ENCODE measurements at regions not wholly inside any gene's neighbourhood (a gene's known extent, or its start where the extent isn't known, plus 50 kb on each side); places are given as distances from the start of the nearest gene placed in this dataset.

DNA sequence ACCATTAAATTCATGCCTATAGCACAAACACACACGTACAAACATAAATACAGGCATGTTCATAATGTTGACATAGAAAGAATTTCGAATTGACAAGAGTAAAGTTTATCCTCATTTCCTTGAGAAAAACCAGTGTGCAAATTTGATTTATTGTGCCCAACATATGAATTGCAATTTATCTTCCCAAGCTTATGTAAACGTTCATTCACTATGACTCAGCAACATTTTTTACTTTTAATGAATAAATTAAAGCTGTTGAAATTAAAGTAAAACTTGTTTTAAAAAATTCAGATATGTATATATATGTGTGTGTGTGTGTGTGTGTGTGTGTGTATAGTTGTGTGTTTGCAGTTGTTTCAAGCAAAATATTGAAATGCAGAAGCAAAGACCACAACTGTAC, 1067.9 kb downstream of the BRINP3 start:
- no peak for TF ChIP-seq POLR2AphosphoS5 (IDR thresholded peaks at IDR 0.05; ENCODE audit: borderline replicate concordance, low read depth, low read length)
- TF ChIP-seq EZH2 (IDR thresholded peaks at IDR 0.05): no peak
- TF ChIP-seq FOXP2 (optimal IDR thresholded peaks at IDR 0.05; ENCODE audit: control extremely low read depth, extremely low read length, insufficient read depth): no peak

Data from SK-N-MC (cell line).